HepG2 (cell line): ENCODE measurements at regions not wholly inside any gene's neighbourhood (a gene's known extent, or its start where the extent isn't known, plus 50 kb on each side); places are given as distances from the start of the nearest gene placed in this dataset.

Source experiments
- CBFB ChIP-seq: sonication (generic); formaldehyde crosslinking; IDR thresholded peaks from 2 replicates; pipeline ENCODE4 v1.4.0; 2020; ENCODE audit warnings: missing genetic modification reagents
- CHD2 ChIP-seq: IDR thresholded peaks from 2 replicates; pipeline ENCODE4 v1.6.1; 2011; ENCODE audit warnings: low read depth, low read length, improper control_type of control experiment
- ISL2 ChIP-seq: sonication (generic); formaldehyde crosslinking; IDR thresholded peaks from 2 replicates; pipeline ENCODE4 v1.5.0; 2020; ENCODE audit warnings: missing genetic modification reagents
- MTA3 ChIP-seq: sonication (generic); formaldehyde crosslinking; IDR thresholded peaks from 2 replicates; pipeline ENCODE4 v1.4.0; 2020; ENCODE audit warnings: missing genetic modification reagents
- TRAFD1 ChIP-seq: sonication (generic); formaldehyde crosslinking; IDR thresholded peaks from 2 replicates; pipeline ENCODE4 v1.5.1; 2020; ENCODE audit warnings: missing genetic modification reagents, mild to moderate bottlenecking, borderline replicate concordance
- TF ChIP-seq, protein P1 (sequence below): sonication (generic); formaldehyde crosslinking; IDR thresholded peaks from 2 replicates; pipeline ENCODE4 v1.5.0; 2020; ENCODE audit warnings: mild to moderate bottlenecking, missing genetic modification reagents, moderate library complexity
- TF ChIP-seq, protein P2 (sequence below): sonication (generic); formaldehyde crosslinking; IDR thresholded peaks from 2 replicates; pipeline ENCODE4 v1.4.0; 2020; ENCODE audit warnings: missing genetic modification reagents, borderline replicate concordance

DNA sequence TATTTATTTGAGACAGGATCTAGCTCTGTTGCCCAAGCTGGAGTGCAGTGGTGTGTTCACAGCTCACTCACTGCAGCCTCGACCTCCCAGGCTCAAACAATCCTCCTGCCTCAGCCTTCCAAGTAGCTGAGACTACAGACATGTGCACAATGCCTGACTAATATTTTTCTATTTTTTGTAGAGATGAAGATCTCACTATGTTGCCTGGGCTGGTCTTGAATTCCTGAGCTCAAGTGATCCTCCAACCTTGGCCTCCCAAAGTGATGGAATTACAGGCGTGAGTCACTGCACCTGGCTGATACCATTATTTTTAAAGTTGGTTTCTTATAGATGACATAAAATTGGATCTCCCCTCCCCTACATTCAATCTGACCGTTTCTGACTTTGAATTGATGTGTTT is 139.5 kb upstream of the RGMA start:
- no peak for TF ChIP-seq CHD2
- TF ChIP-seq, protein P1, sequence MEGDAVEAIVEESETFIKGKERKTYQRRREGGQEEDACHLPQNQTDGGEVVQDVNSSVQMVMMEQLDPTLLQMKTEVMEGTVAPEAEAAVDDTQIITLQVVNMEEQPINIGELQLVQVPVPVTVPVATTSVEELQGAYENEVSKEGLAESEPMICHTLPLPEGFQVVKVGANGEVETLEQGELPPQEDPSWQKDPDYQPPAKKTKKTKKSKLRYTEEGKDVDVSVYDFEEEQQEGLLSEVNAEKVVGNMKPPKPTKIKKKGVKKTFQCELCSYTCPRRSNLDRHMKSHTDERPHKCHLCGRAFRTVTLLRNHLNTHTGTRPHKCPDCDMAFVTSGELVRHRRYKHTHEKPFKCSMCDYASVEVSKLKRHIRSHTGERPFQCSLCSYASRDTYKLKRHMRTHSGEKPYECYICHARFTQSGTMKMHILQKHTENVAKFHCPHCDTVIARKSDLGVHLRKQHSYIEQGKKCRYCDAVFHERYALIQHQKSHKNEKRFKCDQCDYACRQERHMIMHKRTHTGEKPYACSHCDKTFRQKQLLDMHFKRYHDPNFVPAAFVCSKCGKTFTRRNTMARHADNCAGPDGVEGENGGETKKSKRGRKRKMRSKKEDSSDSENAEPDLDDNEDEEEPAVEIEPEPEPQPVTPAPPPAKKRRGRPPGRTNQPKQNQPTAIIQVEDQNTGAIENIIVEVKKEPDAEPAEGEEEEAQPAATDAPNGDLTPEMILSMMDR (CRISPR knock-in tag), result no peak
- no peak for TF ChIP-seq ISL2 (CRISPR knock-in tag)
- no peak for TF ChIP-seq CBFB (CRISPR knock-in tag)
- TF ChIP-seq TRAFD1, result no peak
- TF ChIP-seq, protein P2, sequence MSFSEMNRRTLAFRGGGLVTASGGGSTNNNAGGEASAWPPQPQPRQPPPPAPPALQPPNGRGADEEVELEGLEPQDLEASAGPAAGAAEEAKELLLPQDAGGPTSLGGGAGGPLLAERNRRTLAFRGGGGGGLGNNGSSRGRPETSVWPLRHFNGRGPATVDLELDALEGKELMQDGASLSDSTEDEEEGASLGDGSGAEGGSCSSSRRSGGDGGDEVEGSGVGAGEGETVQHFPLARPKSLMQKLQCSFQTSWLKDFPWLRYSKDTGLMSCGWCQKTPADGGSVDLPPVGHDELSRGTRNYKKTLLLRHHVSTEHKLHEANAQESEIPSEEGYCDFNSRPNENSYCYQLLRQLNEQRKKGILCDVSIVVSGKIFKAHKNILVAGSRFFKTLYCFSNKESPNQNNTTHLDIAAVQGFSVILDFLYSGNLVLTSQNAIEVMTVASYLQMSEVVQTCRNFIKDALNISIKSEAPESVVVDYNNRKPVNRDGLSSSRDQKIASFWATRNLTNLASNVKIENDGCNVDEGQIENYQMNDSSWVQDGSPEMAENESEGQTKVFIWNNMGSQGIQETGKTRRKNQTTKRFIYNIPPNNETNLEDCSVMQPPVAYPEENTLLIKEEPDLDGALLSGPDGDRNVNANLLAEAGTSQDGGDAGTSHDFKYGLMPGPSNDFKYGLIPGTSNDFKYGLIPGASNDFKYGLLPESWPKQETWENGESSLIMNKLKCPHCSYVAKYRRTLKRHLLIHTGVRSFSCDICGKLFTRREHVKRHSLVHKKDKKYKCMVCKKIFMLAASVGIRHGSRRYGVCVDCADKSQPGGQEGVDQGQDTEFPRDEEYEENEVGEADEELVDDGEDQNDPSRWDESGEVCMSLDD, result no peak
- TF ChIP-seq MTA3, result no peak
